ENCODE measurements at regions not wholly inside any gene's neighbourhood (a gene's known extent, or its start where the extent isn't known, plus 50 kb on each side); places are given as distances from the start of the nearest gene placed in this dataset.

- no peak for TF ChIP-seq CTCF (IDR thresholded peaks at IDR 0.05)
- no peak for TF ChIP-seq TCF7L2 (IDR thresholded peaks at IDR 0.05; ENCODE audit: low read depth, low read length)
- TF ChIP-seq SIN3A (IDR thresholded peaks at IDR 0.05; ENCODE audit: borderline replicate concordance, insufficient read depth, low read depth, low read length): no peak
- no peak for TF ChIP-seq POLR2AphosphoS5 (IDR thresholded peaks at IDR 0.05; ENCODE audit: low read depth, low read length)
- TF ChIP-seq REST (IDR thresholded peaks at IDR 0.05; ENCODE audit: insufficient read depth in 1 of 2, low read depth in 2 of 2, low read length in 1 of 2): no peak
Observed at GRCh38 chr13:73993661-73994060, 140.5 kb downstream of the KLF12 start.
